ENCODE measurements at regions not wholly inside any gene's neighbourhood (a gene's known extent, or its start where the extent isn't known, plus 50 kb on each side); places are given as distances from the start of the nearest gene placed in this dataset.

DNA sequence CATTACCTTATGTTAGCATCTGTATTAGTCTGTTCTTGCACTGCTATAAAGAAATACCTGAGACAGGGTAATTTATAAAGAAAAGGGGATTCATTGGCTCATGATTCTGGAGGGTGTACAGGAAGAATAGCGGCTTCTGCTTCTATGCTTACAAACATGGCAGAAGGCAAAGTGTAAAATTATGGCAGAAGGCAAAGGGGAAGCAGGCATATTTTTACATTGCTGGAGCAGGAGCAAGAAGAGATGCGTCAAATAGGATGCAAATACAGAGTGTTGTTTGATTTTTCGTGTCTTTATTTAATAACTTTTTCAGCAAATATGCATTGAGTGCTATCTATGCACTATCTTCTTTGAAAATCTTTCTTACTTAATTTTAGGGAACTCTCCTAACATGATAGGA is 210.7 kb upstream of the SSTR1 start:
- TF ChIP-seq, protein P1, sequence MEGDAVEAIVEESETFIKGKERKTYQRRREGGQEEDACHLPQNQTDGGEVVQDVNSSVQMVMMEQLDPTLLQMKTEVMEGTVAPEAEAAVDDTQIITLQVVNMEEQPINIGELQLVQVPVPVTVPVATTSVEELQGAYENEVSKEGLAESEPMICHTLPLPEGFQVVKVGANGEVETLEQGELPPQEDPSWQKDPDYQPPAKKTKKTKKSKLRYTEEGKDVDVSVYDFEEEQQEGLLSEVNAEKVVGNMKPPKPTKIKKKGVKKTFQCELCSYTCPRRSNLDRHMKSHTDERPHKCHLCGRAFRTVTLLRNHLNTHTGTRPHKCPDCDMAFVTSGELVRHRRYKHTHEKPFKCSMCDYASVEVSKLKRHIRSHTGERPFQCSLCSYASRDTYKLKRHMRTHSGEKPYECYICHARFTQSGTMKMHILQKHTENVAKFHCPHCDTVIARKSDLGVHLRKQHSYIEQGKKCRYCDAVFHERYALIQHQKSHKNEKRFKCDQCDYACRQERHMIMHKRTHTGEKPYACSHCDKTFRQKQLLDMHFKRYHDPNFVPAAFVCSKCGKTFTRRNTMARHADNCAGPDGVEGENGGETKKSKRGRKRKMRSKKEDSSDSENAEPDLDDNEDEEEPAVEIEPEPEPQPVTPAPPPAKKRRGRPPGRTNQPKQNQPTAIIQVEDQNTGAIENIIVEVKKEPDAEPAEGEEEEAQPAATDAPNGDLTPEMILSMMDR (IDR thresholded peaks at IDR 0.05; ENCODE audit: insufficient read depth, low read depth, low read length): no peak
- no peak for TF ChIP-seq EZH2 (IDR thresholded peaks at IDR 0.05; ENCODE audit: insufficient read depth, low read length)

All from astrocyte (in vitro differentiated cells and primary cell).